ENCODE measurements at regions not wholly inside any gene's neighbourhood (a gene's known extent, or its start where the extent isn't known, plus 50 kb on each side); places are given as distances from the start of the nearest gene placed in this dataset.

GRCh38 chr10:105952153-105952552 lies 1212.4 kb downstream of the SORCS1 start:
- H3K4me3 ChIP-seq (ENCODE audit: low read depth, low read length): no peak overlapping the region
- TF ChIP-seq, protein P1, sequence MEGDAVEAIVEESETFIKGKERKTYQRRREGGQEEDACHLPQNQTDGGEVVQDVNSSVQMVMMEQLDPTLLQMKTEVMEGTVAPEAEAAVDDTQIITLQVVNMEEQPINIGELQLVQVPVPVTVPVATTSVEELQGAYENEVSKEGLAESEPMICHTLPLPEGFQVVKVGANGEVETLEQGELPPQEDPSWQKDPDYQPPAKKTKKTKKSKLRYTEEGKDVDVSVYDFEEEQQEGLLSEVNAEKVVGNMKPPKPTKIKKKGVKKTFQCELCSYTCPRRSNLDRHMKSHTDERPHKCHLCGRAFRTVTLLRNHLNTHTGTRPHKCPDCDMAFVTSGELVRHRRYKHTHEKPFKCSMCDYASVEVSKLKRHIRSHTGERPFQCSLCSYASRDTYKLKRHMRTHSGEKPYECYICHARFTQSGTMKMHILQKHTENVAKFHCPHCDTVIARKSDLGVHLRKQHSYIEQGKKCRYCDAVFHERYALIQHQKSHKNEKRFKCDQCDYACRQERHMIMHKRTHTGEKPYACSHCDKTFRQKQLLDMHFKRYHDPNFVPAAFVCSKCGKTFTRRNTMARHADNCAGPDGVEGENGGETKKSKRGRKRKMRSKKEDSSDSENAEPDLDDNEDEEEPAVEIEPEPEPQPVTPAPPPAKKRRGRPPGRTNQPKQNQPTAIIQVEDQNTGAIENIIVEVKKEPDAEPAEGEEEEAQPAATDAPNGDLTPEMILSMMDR (IDR thresholded peaks at IDR 0.05; ENCODE audit: borderline replicate concordance, insufficient read depth, low read depth, low read length): no peak

GRCh38 chr10:105950410-105950809 lies 1214.1 kb downstream of the SORCS1 start:
- H3K4me3 ChIP-seq (ENCODE audit: low read depth, low read length): no peak overlapping the region
- TF ChIP-seq, protein P1 (IDR thresholded peaks at IDR 0.05; ENCODE audit: borderline replicate concordance, insufficient read depth, low read depth, low read length): peak; percentile 60

- no peak overlapping the region for H3K4me3 ChIP-seq (ENCODE audit: low read depth, low read length)
- TF ChIP-seq, protein P1 (IDR thresholded peaks at IDR 0.05; ENCODE audit: borderline replicate concordance, insufficient read depth, low read depth, low read length): no peak
Measured at GRCh38 chr10:105949721-105950120, 1214.8 kb downstream of the SORCS1 start.

- TF ChIP-seq, protein P1 (IDR thresholded peaks at IDR 0.05; ENCODE audit: borderline replicate concordance, insufficient read depth, low read depth, low read length): no peak
- H3K4me3 ChIP-seq (ENCODE audit: low read depth, low read length): no peak overlapping the region
Measured at GRCh38 chr10:105925045-105925785, 1239.3 kb downstream of the SORCS1 start.

- TF ChIP-seq, protein P1 (IDR thresholded peaks at IDR 0.05; ENCODE audit: borderline replicate concordance, insufficient read depth, low read depth, low read length): no peak
- no peak overlapping the region for H3K4me3 ChIP-seq (ENCODE audit: low read depth, low read length)
Measured at GRCh38 chr10:105921348-105921747, 1243.2 kb downstream of the SORCS1 start.

- TF ChIP-seq, protein P1 (IDR thresholded peaks at IDR 0.05; ENCODE audit: borderline replicate concordance, insufficient read depth, low read depth, low read length): no peak
- H3K4me3 ChIP-seq (ENCODE audit: low read depth, low read length): no peak overlapping the region
Measured at GRCh38 chr10:105914432-105914831, 1250.1 kb downstream of the SORCS1 start.

DNA sequence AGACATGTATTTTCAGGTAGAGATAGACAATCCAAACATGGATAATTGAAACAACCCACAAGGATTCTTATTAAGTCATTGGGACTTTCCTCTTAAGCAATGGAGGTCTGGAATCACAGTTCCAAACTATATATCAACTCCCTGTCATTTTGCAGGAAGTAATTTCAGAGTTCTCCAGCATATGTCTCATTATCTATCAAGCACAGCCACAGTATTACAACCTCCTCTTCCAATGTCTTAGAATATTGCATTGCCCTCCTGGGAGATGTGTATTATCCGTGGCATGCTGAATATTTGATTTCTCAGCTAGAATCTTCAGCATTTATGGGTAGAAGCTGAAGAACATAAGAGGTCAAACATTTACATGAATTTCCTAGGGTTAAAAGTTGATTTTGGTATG lies 1255.8 kb downstream of the SORCS1 start:
- TF ChIP-seq, protein P1 (IDR thresholded peaks at IDR 0.05; ENCODE audit: borderline replicate concordance, insufficient read depth, low read depth, low read length): no peak
- H3K4me3 ChIP-seq (ENCODE audit: low read depth, low read length): no peak overlapping the region

All from GM12875 (cell line).